Adrenal gland (tissue), 9 donors: ENCODE measurements at regions not wholly inside any gene's neighbourhood (a gene's known extent, or its start where the extent isn't known, plus 50 kb on each side); places are given as distances from the start of the nearest gene placed in this dataset.

Experiments
- DNase-seq, 7 donors: peaks; one replicate each; pipeline ENCODE4 v3.0.0-alpha.2; 2019 to 2020
- H3K27ac ChIP-seq, 5 donors: fragments of 200-600 bp; sonication (generic) in 4 of 5; 1 replicate in 3 of 5; 2 replicates in 2 of 5; pipeline versions ENCODE4 v1.5.1 to v1.8.0; 2016 to 2020; ENCODE audit warnings: mild to moderate bottlenecking in 1 of 5
- H3K27me3 ChIP-seq: fragments of 200-600 bp; 2 replicates; pipeline ENCODE4 v1.8.0; 2021
- H3K36me3 ChIP-seq, 2 donors: fragments of 200-600 bp; replicated peaks in 1 of 2; 1 replicate in 1 of 2; 2 replicates in 1 of 2; pipeline versions ENCODE4 v1.5.1 to v1.8.0; 2018 to 2022
- H3K4me1 ChIP-seq, 2 donors: fragments of 200-600 bp; replicated peaks in 1 of 2; 1 replicate in 1 of 2; 2 replicates in 1 of 2; pipeline versions ENCODE4 v1.5.1 to v1.8.0; 2018 to 2021
- H3K4me3 ChIP-seq, 4 donors: fragments of 200-600 bp; sonication (generic) in 3 of 4; one replicate each; pipeline ENCODE4 v1.5.1; 2016 to 2018
- H3K9me3 ChIP-seq, 3 donors: fragments of 200-600 bp; sonication (generic) in 1 of 3; replicated peaks in 1 of 3; 1 replicate in 2 of 3; 2 replicates in 1 of 3; pipeline versions ENCODE4 v1.5.1 to v1.8.0; 2016 to 2021
- POLR2A ChIP-seq, 2 donors: fragments of 450-650 bp; IDR thresholded peaks; one replicate each; pipeline ENCODE4 v1.6.1; 2017; ENCODE audit warnings: antibody characterized with exemption in 2 of 2, mild to moderate bottlenecking in 2 of 2, moderate library complexity in 1 of 2
- WGBS, 4 donors: extraction: QIAGEN DNeasy Blood & Tissue Kit in 2 of 4; methylation state at CpG; one replicate each; pipeline versions ENCODE4 v1.1.5 to v1.1.7; 2013 to 2017; 5-methylcytosine and 5-hydroxymethylcytosine counted together
- intact Hi-C, 2 donors: fragments of 100-400 bp; cut with DNase I; formaldehyde crosslinking; loops; one replicate each; pipeline versions ENCODE4 v1.14.1 to v1.15.0; 2022 to 2023
- TF ChIP-seq, protein P1 (sequence below), 6 experiments: fragments of 450-650 bp in 4 of 6; fragments of 200-600 bp in 2 of 6; sonication (generic) in 1 of 6; IDR thresholded peaks; 1 replicate in 5 of 6; 2 replicates in 1 of 6; pipeline versions ENCODE4 v1.5.1 to v1.8.0; 2016 to 2021; ENCODE audit warnings: antibody characterized with exemption in 6 of 6, mild to moderate bottlenecking in 2 of 6, moderate library complexity in 1 of 6
- donor health status: healthy with polysubstance abuse.
- donor health status: Bipolar disorder and iron deficiency.
- donor health status: DM: yes; HTN: yes; CAD: no.
- donor health status: DM: no; HTN: no; CAD: no.
- donor health status: DM: no; HTN: no; CAD: no.

DNA sequence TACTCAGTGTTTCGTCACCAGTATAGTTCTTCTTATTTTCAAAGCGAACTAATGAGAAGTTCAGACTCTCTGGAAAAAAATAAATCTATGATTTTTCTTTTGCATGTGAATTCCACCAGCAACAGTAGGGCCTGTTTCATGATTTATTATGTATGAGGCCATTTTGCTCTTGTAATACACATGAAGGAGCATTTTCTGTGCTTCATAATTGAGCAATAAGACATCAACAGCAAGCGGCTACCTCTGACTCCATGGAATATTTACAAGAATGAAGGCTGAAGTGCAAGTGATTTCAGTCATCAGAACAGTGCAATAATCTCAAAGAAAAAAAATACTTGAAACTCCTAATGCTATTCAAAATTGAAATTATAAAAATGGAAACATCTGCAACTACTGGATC, 282.9 kb upstream of the EDIL3 start:
- no peak for DNase-seq
- Histone ChIP-seq H3K36me3 (no peaks in the 10 kb centered on the region), H3K27me3 (no peaks in the 10 kb centered on the region), H3K4me1 (no peaks in the 10 kb centered on the region), H3K27ac (no peak overlapping the region), H3K9me3 (no peaks in the 10 kb centered on the region), H3K4me3 (no peak overlapping the region)
- intact Hi-C loops = no loop called here
- WGBS, 4 donors = 91 to 95% (median 94%) methylated on average over 3 of the region's 3 CpGs
- TF ChIP-seq, protein P1, sequence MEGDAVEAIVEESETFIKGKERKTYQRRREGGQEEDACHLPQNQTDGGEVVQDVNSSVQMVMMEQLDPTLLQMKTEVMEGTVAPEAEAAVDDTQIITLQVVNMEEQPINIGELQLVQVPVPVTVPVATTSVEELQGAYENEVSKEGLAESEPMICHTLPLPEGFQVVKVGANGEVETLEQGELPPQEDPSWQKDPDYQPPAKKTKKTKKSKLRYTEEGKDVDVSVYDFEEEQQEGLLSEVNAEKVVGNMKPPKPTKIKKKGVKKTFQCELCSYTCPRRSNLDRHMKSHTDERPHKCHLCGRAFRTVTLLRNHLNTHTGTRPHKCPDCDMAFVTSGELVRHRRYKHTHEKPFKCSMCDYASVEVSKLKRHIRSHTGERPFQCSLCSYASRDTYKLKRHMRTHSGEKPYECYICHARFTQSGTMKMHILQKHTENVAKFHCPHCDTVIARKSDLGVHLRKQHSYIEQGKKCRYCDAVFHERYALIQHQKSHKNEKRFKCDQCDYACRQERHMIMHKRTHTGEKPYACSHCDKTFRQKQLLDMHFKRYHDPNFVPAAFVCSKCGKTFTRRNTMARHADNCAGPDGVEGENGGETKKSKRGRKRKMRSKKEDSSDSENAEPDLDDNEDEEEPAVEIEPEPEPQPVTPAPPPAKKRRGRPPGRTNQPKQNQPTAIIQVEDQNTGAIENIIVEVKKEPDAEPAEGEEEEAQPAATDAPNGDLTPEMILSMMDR (IDR thresholded peaks at IDR 0.05) = no peak
- TF ChIP-seq POLR2A (IDR thresholded peaks at IDR 0.05) = no peak

DNA sequence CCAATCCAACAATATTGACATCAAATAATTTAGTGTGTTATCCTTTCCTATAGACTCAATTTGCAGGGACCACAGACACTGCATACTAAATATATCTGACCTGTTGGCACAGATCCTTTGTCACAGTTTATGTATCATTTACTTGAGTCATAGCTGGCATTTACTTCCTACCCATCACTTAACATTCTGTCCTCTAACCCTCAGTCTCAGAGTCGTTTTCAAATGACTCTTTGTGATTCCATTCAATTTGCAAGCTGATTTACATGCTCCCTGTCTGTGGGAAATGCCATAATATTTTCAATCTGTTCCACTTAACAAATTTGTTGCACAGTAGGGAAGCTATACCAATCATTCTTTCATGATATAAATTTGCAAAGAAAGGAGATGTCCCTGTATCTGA, 265.7 kb upstream of the EDIL3 start:
- Histone ChIP-seq H3K27ac (no peak overlapping the region), H3K4me3 (no peak overlapping the region), H3K4me1 (no peaks in the 10 kb centered on the region), H3K9me3 (no peaks in the 10 kb centered on the region), H3K27me3 (no peaks in the 10 kb centered on the region), H3K36me3 (no peaks in the 10 kb centered on the region)
- DNase-seq = no peak
- 19 to 31% (median 23%) methylated on average over 1 of the region's 1 CpG for WGBS, 4 donors
- TF ChIP-seq, protein P1 (IDR thresholded peaks at IDR 0.05) = no peak
- no peak for TF ChIP-seq POLR2A (IDR thresholded peaks at IDR 0.05)
- intact Hi-C loops = no loop called here

DNA sequence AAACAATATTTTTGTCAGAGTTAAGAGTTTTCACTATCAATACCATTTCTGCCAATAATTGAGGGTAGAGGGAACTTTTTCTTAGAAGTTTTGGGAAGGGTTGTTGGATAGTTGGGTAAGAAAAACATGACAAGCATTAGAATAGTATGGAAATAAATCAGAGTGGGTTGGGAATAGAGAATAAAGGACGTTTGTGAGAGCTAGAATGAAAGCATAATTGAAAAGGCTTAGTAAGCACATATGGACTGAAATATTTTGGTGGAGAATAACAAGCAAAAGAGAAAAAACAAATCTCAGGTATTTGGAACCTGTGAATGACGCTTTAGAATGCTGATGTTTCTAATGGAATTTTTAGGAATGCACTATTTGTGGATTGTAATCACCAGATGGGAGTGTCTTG, 262.9 kb upstream of the EDIL3 start:
- TF ChIP-seq, protein P1 (IDR thresholded peaks at IDR 0.05) = no peak
- TF ChIP-seq POLR2A (IDR thresholded peaks at IDR 0.05) = no peak
- no peaks in the 10 kb centered on the region for H3K36me3 ChIP-seq
- H3K9me3 ChIP-seq = no peaks in the 10 kb centered on the region
- H3K4me1 ChIP-seq = no peaks in the 10 kb centered on the region
- H3K27ac ChIP-seq = no peak overlapping the region
- WGBS, 4 donors = 57 to 66% (median 64%) methylated on average over 2 of the region's 2 CpGs
- DNase-seq = no peak
- intact Hi-C loops = no loop called here
- no peak overlapping the region for H3K4me3 ChIP-seq
- no peaks in the 10 kb centered on the region for H3K27me3 ChIP-seq

DNA sequence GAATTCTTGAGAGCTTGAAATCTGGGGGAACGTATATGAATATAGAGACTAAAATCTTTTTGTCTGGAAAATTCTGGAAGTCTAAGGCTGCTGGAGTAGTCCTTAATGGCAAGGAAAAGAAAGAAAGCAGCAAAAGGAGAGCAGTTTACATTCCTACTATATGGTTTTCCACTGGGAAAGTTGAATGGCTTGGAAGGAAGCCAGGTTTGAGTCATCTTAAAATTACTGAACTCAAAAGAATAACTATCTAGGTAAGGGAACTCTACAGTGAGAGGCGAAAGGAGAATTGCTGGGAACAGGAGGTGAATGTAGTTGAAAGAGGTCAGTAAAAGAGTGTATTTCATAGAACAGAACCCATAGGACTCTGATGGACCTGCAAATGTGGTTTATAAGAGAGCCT, 258.1 kb upstream of the EDIL3 start:
- H3K27me3 ChIP-seq = no peaks in the 10 kb centered on the region
- WGBS, 4 donors = 81 to 87% (median 86%) methylated on average over 2 of the region's 2 CpGs
- no peak overlapping the region for H3K27ac ChIP-seq
- no peak overlapping the region for H3K4me3 ChIP-seq
- intact Hi-C loops = no loop called here
- TF ChIP-seq, protein P1 (IDR thresholded peaks at IDR 0.05) = no peak
- no peak for TF ChIP-seq POLR2A (IDR thresholded peaks at IDR 0.05)
- H3K4me1 ChIP-seq = no peaks in the 10 kb centered on the region
- H3K9me3 ChIP-seq = no peaks in the 10 kb centered on the region
- H3K36me3 ChIP-seq = no peaks in the 10 kb centered on the region
- no peak for DNase-seq
